ENCODE measurements at regions not wholly inside any gene's neighbourhood (a gene's known extent, or its start where the extent isn't known, plus 50 kb on each side); places are given as distances from the start of the nearest gene placed in this dataset.
"Not testable (repeated sequence)": the region's sequence is repeated elsewhere in the genome, so short reads cannot be mapped to it uniquely, and the experiment has no call there.

DNA sequence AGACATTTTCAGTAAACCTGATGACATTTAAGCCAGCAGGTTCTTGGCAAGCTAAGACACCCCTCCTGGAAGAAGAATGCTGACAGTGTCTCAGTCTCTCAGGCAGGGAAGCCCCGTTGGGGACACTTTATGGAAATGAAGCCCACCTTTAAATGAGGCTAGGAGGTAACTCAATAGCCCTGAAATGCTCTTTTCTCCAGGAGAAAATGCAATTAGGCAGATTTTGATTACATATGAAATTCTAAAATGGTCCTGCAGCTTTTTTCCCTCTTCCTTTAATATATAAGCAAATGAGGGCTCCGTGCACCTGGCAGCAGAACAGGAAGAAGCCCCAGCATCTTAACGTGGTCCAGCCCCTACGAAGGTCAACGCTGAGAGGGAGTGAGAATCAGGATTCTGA, 65.8 kb upstream of the CHST15 start:
- H3K36me3 Mint-ChIP-seq: peaks cover 5 to 7% of the 10 kb centered on the region in 2 donors
- H3K9me3 Mint-ChIP-seq: peaks cover 0 to 3% of the 10 kb centered on the region in 2 donors
- ATAC-seq (no peak), DNase-seq (ENCODE audit: low spot score in 2 of 2) (peak in 1 of 2 donors; percentile 16)
- H3K27ac Mint-ChIP-seq: no peak overlapping the region

DNA sequence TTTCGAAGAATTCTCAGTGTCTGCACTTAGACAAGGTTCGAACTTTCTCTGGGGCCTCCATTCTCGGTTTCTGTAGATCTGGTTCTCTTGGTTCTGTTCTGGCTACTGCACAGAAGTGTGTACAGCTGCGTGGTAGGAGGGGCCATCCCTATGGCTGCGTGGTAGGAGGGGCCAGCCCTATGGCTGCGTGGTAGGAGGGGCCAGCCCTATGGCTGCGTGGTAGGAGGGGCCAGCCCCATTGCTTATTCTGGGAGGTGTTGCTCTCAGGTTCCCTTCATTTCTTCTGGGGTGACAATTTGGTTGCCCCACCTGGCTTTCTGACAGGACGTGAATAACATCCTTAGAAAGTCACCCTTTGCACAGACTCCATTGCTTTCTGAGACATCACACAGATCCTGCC, 65.2 kb upstream of the CHST15 start:
- peaks cover 5 to 7% of the 10 kb centered on the region in 2 donors for H3K36me3 Mint-ChIP-seq
- DNase-seq (ENCODE audit: low spot score in 2 of 2) (peak in 1 of 2 donors; percentile 25), ATAC-seq (no peak)
- no peak overlapping the region for H3K27ac Mint-ChIP-seq
- H3K9me3 Mint-ChIP-seq: peaks cover 0 to 3% of the 10 kb centered on the region in 2 donors

DNA sequence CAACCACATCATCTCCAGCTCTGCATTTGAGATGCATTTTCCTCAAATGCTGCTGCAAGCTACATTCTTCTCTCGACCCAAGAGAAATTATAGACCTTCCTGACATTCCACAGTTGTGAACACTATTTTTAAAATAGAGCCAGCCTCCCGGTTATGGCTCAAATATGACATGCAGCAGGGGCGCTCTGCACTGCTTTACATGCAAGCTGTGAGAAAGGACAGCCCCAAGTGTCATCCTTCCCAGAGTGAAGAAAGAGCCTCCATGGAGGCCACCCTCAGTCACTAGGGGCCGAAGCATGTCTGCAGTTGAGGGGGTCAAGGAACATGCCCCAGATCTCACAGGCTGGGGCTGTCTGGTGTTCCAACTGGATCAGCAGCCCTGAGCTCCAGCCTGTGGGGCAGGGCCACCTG, 63.9 kb upstream of the CHST15 start:
- Mint-ChIP-seq H3K36me3 (peaks cover 5 to 7% of the 10 kb centered on the region in 2 donors), H3K9me3 (peaks cover 0 to 3% of the 10 kb centered on the region in 2 donors), H3K27ac (no peak overlapping the region)
- DNase-seq (ENCODE audit: low spot score in 2 of 2): no peak
- ATAC-seq: no peak

DNA sequence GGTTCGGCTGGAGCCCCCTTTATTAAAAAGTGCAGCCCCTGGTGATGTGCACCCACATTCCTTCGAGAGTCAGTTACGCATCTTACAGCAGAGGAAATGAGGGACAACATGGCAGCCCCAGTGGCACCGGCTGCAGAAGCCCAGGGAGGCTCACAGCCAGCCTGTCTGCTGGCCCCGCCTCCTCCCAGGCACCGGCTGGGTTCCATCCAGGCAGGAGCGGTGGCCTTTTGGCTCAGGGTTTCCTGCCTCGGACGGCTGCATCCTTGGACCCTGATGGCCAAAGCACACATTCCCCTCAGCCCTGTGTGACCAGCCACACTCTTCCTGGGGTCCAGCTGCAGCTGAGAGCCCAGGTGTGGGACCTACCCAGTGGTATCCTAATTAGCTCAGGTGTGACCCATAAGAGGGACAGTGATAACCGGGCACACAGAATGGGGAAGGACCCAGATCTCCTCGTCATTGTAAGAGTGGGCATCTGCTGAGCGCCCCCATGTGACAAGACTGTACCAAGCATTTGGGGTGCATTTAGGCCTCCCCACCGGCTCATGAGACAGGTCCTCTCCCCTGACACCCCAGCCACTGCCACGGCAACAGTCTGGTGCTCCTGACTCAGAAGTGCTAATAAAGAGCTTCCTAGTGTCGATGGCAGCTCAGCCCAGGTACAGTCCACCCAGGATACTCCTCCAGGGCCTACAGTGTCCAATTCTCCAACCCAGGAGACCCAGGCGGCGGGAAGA, 63.3 kb upstream of the CHST15 start:
- H3K36me3 Mint-ChIP-seq: peaks cover 5 to 7% of the 10 kb centered on the region in 2 donors
- peaks cover 0 to 3% of the 10 kb centered on the region in 2 donors for H3K9me3 Mint-ChIP-seq
- no peak for DNase-seq (ENCODE audit: low spot score in 2 of 2)
- no peak overlapping the region for H3K27ac Mint-ChIP-seq
- ATAC-seq: no peak

DNA sequence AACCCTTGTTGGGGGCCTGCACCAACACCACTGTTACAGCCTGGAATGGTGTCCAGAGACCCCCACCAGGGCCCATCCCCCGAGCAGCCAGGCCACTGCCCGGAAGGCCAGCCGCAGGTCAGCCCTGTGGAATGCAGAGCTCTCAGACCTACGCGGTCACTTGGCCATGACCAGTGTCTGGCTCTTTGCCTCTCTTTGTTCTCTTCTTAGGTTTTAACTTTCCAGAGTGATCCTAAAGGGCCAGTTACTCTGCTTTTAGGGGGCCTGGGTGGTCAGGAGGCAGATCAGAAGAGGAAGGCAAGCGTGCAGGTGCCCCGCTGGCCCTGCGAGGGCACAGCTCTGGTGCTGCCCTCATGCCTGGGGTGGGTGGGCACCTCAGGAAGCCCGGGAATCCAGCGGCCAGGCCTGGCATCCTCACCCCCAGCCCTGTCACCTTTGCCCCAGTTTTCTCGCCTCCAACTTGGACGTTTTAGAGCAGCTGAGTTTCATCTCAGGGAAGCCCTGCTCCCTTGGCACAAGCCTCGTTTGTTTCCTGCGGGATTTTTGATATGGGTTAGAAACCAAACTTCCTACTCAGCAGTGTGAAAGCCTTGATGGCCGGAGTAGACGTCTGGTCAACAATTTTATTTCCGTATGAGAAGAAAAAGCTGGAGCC, 62.5 kb upstream of the CHST15 start:
- Mint-ChIP-seq H3K27ac (no peak overlapping the region), H3K9me3 (peaks cover 0 to 3% of the 10 kb centered on the region in 2 donors)

DNA sequence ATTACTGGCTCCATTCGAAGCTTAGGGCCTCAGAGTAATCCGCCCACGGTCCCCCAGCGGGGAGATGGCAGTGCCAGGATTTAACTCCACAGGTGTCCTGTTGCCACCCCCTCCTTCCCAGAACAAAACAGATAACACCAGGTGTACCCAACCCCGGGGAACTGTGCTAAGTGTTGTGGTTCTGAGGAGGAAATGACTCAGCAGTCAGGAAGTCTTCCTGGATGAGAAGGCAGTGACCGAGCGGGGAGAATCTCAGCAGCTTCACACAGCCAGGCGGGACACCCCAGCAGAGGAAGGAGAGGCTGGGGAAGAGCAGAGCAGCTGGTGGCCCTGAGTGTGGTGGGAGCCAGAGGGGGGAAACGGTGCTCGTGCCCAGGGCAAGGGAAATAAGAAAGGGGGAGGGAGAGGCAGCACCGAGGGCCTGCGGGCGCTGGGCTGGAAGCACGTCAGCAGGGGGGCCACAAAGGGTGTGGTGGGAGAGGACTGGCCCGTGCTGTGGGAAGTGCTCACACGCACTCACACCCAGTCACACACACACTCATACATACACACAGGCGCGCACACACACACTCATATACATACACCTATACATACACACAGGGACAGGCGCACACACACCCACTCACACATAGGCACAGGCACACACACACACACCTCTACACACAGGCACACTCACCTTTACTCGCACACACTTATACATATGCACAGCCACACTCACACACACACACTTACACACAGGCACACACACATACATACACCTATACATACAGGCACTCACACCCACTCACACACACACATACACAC, 59.8 kb upstream of the CHST15 start:
- Mint-ChIP-seq H3K36me3 (peaks cover 5 to 7% of the 10 kb centered on the region in 2 donors), H3K27ac (no peak overlapping the region), H3K9me3 (peaks cover 0 to 3% of the 10 kb centered on the region in 2 donors)

More for the DNA sequence above, 62.5 kb upstream of the CHST15 start:
- peaks cover 5 to 7% of the 10 kb centered on the region in 2 donors for H3K36me3 Mint-ChIP-seq
- ATAC-seq (no peak), DNase-seq (ENCODE audit: low spot score in 2 of 2) (no peak)

DNA sequence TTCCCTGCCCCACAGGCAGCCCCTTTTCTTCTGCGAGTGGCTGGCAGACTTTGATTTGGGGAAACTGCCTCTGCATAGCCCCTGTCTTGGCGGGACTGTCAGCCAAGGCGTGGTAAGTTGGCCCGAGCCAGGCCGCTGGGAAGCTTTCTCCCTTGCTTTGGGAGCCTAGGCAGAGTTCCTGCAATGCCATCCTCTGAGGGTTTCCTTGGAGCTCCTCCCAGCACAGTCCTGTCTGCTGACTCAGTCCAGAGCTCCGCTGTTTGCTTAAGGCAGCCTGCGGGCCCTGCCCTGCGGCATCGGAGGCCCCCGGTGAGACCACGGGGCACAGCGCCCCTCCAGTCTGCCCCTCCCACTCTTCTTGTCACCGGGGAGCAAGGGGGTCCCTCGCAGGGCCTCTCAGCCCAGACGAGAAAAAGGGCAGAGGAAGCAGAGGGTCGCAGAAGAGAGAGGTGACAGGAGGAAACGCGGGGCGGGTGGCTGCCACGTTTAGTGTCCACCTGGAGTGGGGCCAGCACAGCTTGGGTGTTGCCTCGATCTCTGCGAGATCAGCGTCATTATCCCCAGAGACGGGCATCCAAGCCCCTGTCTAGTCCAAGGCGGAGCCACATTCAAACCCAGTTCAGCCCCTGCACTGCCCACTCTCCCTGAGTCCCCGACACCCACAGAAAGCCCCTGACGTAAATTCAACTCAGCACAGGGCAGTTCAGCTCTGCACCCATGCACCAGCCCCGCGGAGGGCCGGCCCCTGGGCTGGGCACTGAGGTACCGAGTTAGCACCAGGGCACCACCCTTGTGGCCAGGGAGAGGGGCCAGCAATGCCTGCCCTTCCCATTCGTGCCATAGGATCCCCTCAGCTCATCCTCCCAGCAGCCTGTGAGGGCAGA, 59.0 kb upstream of the CHST15 start:
- peak in 1 of 2 donors; percentile 44 for ATAC-seq
- peaks cover 0 to 3% of the 10 kb centered on the region in 2 donors for H3K9me3 Mint-ChIP-seq
- H3K36me3 Mint-ChIP-seq: peaks cover 0 to under 1% of the 10 kb centered on the region in 2 donors
- H3K27ac Mint-ChIP-seq: no peak overlapping the region
- DNase-seq (ENCODE audit: low spot score in 2 of 2): no peak

More for the DNA sequence above, 59.8 kb upstream of the CHST15 start:
- DNase-seq (ENCODE audit: low spot score in 2 of 2) (peak; percentile 49 to 74), ATAC-seq (peak; percentile 85 to 90)

DNA sequence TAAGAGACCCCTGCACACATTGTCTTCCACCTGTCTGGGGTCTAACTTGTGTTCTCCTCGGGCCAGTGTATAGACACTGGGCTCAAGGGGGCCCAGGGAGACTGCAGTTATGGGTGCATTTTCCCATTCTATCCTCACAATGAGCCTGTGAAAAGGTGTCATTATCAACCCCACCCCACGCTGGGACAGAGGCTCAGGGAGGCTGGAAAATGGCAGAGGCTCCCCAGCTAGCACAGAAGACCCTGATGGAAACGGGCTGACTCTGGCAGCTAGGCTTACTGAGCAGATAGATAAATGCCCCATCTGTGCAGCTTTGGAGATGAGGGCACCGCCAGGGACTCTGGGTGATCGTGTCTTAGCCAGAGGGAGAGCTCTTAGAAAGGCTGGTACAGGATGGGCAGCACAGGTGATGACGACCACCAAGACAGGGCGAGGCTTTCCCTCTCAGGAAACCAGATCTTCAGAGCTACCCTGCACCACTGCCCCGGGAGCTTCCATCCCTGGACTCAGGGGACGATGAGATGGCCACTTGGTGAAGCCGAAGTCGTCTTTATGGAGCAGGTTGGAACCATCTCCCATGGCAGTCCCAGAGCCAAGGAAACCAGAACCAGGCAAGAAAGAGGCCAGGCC, 58.2 kb upstream of the CHST15 start:
- H3K9me3 Mint-ChIP-seq: peaks cover 0 to 3% of the 10 kb centered on the region in 2 donors
- no peak for ATAC-seq

DNA sequence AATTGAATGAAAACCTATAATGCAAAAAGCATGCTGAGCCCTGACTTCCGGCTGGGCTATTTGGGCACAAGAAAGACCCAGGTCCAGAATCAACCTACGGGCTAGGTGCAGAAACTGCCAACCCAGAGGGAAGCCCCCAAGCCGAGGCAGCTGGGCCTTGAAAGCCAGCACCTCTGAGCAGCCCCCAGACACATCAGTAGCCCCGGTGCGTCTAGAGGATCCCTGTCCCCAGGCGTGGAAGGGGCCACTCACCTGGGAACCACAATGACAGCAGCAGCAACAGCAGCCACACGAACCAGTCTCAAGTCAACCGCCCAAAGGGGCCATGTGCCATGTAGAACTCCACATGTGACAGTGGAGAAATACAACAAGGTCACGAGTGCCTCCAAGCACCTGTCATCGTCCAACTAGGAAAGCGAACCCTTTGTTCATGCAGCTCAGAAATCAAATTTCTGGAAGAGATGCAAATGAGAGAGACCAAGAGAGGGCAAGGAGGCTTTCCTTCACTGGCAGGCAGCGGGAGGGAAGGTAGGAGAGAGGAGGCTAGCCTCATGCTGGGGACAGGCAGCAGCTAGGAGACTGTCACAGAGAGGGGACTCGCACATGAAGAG, 57.5 kb upstream of the CHST15 start:
- H3K36me3 Mint-ChIP-seq: no peaks in the 10 kb centered on the region
- DNase-seq (ENCODE audit: low spot score in 2 of 2) (no peak), ATAC-seq (no peak)
- H3K9me3 Mint-ChIP-seq: peaks cover 0 to 3% of the 10 kb centered on the region in 2 donors
- H3K27ac Mint-ChIP-seq: peak overlapping the region in 1 of 2 donors; percentile 84

More for the DNA sequence above, 58.2 kb upstream of the CHST15 start:
- Mint-ChIP-seq H3K27ac (no peak overlapping the region), H3K36me3 (no peaks in the 10 kb centered on the region)
- DNase-seq (ENCODE audit: low spot score in 2 of 2): no peak

DNA sequence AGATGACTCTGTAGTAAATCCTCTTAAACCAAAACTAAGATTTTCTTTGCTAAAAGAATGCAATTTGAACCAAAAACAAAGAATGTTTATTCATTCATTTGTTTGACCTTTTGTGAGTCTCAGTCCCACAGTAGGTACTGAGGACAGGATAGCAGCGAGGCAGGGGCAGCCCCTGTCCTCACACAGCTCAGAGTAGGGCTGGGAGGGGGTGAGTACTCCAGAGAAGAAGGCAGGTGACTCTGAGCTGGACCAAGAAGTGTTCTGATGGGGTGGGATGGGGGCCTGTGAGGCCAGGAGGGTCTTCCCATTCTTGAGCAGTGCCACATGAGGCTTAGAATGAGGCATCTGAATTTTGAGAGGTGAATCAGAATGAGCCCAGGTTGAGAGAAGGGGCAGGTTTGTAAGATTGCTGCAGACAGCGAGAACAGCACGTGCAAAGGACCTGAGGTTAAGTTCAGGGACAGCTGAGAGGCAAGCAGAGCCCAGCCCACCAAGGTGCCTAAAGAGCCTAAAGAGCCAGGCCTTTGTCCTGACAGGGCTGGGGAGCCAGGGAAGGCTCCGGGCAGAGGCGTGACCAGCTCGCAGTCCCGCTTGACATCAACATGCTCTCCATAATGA, 56.9 kb upstream of the CHST15 start:
- no peak overlapping the region for H3K27ac Mint-ChIP-seq
- peaks cover 0 to under 1% of the 10 kb centered on the region in 2 donors for H3K9me3 Mint-ChIP-seq
- no peaks in the 10 kb centered on the region for H3K36me3 Mint-ChIP-seq
- ATAC-seq (peak in 1 of 2 donors; percentile 27), DNase-seq (ENCODE audit: low spot score in 2 of 2) (no peak)

DNA sequence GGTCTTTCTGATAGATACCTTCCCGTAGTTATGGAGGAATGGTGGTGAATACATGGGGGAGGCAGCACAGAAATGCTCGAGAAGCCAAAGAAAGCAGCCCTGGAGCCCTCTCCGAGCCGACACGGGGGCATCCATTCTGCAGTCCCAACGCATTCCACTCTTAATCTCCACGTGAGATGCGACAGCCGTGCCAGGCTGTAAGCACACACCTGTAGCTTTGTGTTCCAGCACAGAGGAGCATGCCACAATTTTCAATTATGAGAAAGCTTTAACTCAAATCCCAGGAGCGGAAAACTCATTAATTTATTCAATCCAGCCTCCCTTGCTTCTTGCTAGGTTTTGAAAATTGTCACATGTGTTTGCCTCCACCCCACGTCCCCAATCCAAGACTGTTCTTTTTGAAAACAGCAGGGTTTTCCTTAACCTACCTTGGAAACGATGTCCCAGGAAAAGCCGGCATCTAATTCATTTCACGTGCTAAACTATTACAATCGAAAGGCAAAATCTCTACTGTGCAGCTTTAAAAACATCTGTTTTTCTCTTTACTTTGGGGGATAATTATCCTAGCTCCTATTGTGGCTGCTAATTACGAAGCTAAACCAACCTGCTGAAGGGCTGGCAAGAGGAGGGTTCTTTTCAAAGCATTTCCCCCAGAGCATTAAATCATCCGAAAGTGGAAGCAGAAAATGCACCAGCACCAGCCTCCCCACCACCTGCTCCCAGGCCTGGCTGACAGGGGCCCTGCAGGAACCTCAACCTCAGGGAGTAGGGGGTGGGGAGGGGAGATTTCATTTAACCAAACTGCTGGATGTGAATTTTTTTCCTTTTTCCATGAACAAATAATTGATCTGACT, 56.0 kb upstream of the CHST15 start:
- no peaks in the 10 kb centered on the region for H3K9me3 Mint-ChIP-seq
- ATAC-seq: no peak
- DNase-seq (ENCODE audit: low spot score in 2 of 2): no peak
- H3K36me3 Mint-ChIP-seq: no peaks in the 10 kb centered on the region
- H3K27ac Mint-ChIP-seq: no peak overlapping the region

DNA sequence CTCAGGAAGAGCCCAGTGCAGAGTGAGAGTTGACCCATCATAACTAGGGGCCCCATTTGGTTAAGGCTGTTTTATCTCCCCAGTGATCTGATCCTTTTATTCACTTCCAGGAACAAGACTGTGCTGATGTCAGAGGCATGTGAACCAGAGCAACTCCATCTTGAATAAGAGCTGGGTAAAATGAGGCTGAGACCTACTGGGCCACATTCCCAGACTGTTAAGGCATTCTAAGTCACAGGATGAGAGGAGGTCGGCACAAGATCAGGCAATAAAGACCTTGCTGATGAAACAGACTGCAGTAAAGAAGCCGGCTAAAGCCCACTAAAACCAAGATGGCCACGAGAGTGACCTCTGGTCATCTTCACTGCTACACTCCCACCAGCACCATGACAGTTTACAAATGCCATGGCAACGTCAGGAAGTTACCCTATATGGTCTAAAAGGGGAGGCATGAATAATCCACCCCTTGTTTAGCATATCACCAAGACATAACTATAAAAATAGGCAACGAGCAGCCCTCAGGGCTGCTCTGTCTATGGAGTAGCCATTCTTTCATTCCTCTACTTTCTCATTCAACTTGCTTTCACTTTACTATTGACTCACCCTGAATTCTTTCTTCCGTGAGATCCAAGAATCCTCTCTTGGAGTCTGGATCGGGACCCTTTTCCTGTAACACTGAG, 55.3 kb upstream of the CHST15 start:
- not testable (repeated sequence) for DNase-seq (ENCODE audit: low spot score in 2 of 2); H3K36me3 Mint-ChIP-seq; H3K9me3 Mint-ChIP-seq; ATAC-seq
- H3K27ac Mint-ChIP-seq: peak overlapping the region in 1 of 2 donors; percentile 40

DNA sequence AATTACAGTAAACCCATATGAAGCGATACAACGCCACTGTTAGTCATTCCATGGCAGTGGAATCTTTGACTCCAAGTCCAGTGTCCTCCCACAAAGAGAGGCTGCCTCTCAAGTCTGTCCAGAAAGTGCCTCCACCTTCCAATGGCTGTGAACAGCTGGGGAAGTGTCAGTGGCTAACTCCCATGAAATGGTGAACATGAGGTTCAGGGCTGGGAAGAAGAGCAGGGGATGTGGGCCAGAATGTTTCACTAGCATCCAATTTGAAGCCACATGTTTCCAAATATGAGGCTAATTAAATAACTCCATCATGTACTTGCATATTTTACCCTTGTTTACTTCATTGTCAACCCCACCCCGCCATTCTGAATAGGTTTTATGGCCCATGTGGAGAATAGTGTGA, 53.1 kb upstream of the CHST15 start:
- H3K27ac Mint-ChIP-seq: no peak overlapping the region
- no peaks in the 10 kb centered on the region for H3K36me3 Mint-ChIP-seq
- no peak for ATAC-seq
- DNase-seq (ENCODE audit: low spot score in 2 of 2): no peak
- H3K9me3 Mint-ChIP-seq: no peaks in the 10 kb centered on the region
